ENCODE measurements at regions not wholly inside any gene's neighbourhood (a gene's known extent, or its start where the extent isn't known, plus 50 kb on each side); places are given as distances from the start of the nearest gene placed in this dataset.

GRCh38 chr3:177983320-177983719 is 552.9 kb upstream of the KCNMB2 start:
- Histone ChIP-seq H3K36me3 (replicated peaks in 1 of 2; ENCODE audit: control extremely low read depth in 1 of 2, control insufficient read depth in 1 of 2, extremely low read depth in 1 of 2, insufficient read depth in 2 of 2, low read length in 1 of 2) (no peaks in the 10 kb centered on the region), H3K4me2 (replicated peaks; ENCODE audit: low read depth, low read length, poor library complexity, severe bottlenecking) (no peak overlapping the region), H3K9me3 (ENCODE audit: control extremely low read depth in 1 of 3, control insufficient read depth in 2 of 3, insufficient read depth in 1 of 3, low read length in 2 of 3) (no peaks in the 10 kb centered on the region), H3K4me1 (ENCODE audit: control insufficient read depth in 2 of 2, insufficient read depth in 2 of 2, low read length in 2 of 2) (no peaks in the 10 kb centered on the region), H3K79me2 (ENCODE audit: control insufficient read depth, insufficient read depth, low read length) (no peaks in the 10 kb centered on the region), H4K20me1 (ENCODE audit: control insufficient read depth, insufficient read depth, low read length, poor library complexity, severe bottlenecking) (no peaks in the 10 kb centered on the region), H3K27me3 (replicated peaks in 1 of 4; ENCODE audit: control extremely low read depth in 1 of 4, control insufficient read depth in 3 of 4, insufficient read depth in 4 of 4, low read length in 3 of 4) (no peaks in the 10 kb centered on the region), H3K4me3 (ENCODE audit: control extremely low read depth in 1 of 5, extremely low read depth in 1 of 5, insufficient read depth in 1 of 5, low read depth in 2 of 5, low read length in 4 of 5) (no peak overlapping the region), H3K27ac (ENCODE audit: low read length in 2 of 2) (no peak overlapping the region), H2AFZ (ENCODE audit: insufficient read depth, low read depth, low read length, poor library complexity, severe bottlenecking) (no peak overlapping the region), H3K9ac (ENCODE audit: low read length) (no peak overlapping the region)
- no peak for TF ChIP-seq EZH2 (IDR thresholded peaks at IDR 0.05; ENCODE audit: borderline replicate concordance, insufficient read depth, low read depth, low read length, poor library complexity, severe bottlenecking)
- TF ChIP-seq, protein P1, sequence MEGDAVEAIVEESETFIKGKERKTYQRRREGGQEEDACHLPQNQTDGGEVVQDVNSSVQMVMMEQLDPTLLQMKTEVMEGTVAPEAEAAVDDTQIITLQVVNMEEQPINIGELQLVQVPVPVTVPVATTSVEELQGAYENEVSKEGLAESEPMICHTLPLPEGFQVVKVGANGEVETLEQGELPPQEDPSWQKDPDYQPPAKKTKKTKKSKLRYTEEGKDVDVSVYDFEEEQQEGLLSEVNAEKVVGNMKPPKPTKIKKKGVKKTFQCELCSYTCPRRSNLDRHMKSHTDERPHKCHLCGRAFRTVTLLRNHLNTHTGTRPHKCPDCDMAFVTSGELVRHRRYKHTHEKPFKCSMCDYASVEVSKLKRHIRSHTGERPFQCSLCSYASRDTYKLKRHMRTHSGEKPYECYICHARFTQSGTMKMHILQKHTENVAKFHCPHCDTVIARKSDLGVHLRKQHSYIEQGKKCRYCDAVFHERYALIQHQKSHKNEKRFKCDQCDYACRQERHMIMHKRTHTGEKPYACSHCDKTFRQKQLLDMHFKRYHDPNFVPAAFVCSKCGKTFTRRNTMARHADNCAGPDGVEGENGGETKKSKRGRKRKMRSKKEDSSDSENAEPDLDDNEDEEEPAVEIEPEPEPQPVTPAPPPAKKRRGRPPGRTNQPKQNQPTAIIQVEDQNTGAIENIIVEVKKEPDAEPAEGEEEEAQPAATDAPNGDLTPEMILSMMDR (IDR thresholded peaks at IDR 0.05) = no peak
- no peak overlapping the region for H3K27ac Mint-ChIP-seq
- no peaks in the 10 kb centered on the region for H3K27me3 Mint-ChIP-seq
- POLR2A ChIA-PET = interaction anchor here (0.6 kb wide), 1 partner anchor 88 kb away, joined by 4 read pairs; no protein-coding TSS in a partner anchor
- ATAC-seq (ENCODE audit: low read depth) (no peak), DNase-seq (no peak)
- no peaks in the 10 kb centered on the region for H3K4me1 Mint-ChIP-seq
- CTCF ChIA-PET = no interaction called here
- 78% methylated on average over 3 of the region's 3 CpGs for WGBS (ENCODE audit: insufficient coverage)
- intact Hi-C loops (cut with micrococcal nuclease) = no loop called here
- no peaks in the 10 kb centered on the region for H3K9me3 Mint-ChIP-seq (ENCODE audit: insufficient read depth)
- no peak overlapping the region for H3K4me3 Mint-ChIP-seq

DNA sequence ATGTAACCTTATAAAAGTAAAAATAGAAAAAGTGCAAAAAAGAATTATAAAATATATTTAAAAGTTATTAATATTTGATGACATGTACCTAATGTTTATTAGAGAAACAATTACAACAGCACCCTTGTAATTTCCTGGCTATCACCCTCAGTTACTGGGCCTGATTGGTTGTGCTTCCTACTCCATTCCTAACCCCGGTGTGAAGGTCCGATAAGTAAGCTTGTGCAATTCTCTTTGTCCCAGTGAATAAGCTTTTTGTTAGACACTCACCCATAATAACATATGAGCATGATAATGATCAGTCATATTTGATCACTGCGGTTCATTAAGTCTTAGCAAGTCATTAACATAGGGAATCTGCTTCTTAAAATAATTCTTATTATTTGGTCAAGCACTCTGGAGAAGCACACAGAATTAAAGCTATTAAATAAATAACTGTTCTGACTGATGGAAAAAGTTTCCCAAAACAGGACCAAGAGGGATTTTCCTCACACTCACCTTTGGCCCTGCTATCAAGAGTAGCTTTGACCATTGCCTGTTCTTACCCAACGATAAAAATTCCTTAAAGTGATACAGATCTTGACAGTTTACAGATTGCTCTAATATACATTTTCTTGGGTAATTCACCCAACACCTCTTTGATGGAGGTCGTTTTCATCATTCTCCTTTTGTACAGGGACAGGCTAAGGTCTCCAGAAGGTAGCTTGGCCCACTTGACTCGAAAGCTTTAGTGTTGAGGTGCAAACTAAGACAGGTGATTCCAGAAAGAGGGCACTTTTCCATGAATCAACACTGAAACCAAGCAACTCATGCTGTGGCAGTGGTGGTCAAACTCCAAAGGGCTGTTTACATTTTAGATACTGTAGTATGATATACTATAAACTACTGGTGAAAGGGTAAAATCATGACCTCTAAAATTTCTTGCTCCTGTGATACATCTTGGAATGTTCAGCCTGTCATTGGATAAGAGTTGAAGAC is 543.0 kb upstream of the KCNMB2 start:
- H3K9me3 Mint-ChIP-seq (ENCODE audit: insufficient read depth) = no peaks in the 10 kb centered on the region
- 96% methylated on average over 3 of the region's 6 CpGs for WGBS (ENCODE audit: insufficient coverage)
- H3K4me1 Mint-ChIP-seq = no peaks in the 10 kb centered on the region
- ChIA-PET CTCF (no interaction called here), POLR2A (no interaction called here)
- no peak overlapping the region for H2AFZ ChIP-seq (ENCODE audit: insufficient read depth, low read depth, low read length, poor library complexity, severe bottlenecking)
- no peak for DNase-seq
- no peak overlapping the region for H3K4me2 ChIP-seq (replicated peaks; ENCODE audit: low read depth, low read length, poor library complexity, severe bottlenecking)
- intact Hi-C loops (cut with micrococcal nuclease) = no loop called here
- H3K9me3 ChIP-seq (ENCODE audit: control extremely low read depth in 1 of 3, control insufficient read depth in 2 of 3, insufficient read depth in 1 of 3, low read length in 2 of 3) = no peaks in the 10 kb centered on the region
- H3K4me1 ChIP-seq (ENCODE audit: control insufficient read depth in 2 of 2, insufficient read depth in 2 of 2, low read length in 2 of 2) = no peaks in the 10 kb centered on the region
- H3K79me2 ChIP-seq (ENCODE audit: control insufficient read depth, insufficient read depth, low read length) = no peaks in the 10 kb centered on the region
- no peak overlapping the region for H3K4me3 ChIP-seq (ENCODE audit: control extremely low read depth in 1 of 5, extremely low read depth in 1 of 5, insufficient read depth in 1 of 5, low read depth in 2 of 5, low read length in 4 of 5)
- H3K27me3 ChIP-seq (replicated peaks in 1 of 4; ENCODE audit: control extremely low read depth in 1 of 4, control insufficient read depth in 3 of 4, insufficient read depth in 4 of 4, low read length in 3 of 4) = no peaks in the 10 kb centered on the region
- no peak overlapping the region for H3K27ac ChIP-seq (ENCODE audit: low read length in 2 of 2)
- H3K27ac Mint-ChIP-seq = no peak overlapping the region
- no peaks in the 10 kb centered on the region for H4K20me1 ChIP-seq (ENCODE audit: control insufficient read depth, insufficient read depth, low read length, poor library complexity, severe bottlenecking)
- no peak overlapping the region for H3K9ac ChIP-seq (ENCODE audit: low read length)
- no peak overlapping the region for H3K4me3 Mint-ChIP-seq
- no peaks in the 10 kb centered on the region for H3K27me3 Mint-ChIP-seq
- TF ChIP-seq, protein P1 (IDR thresholded peaks at IDR 0.05) = no peak
- no peak for TF ChIP-seq EZH2 (IDR thresholded peaks at IDR 0.05; ENCODE audit: borderline replicate concordance, insufficient read depth, low read depth, low read length, poor library complexity, severe bottlenecking)
- ATAC-seq (ENCODE audit: low read depth) = no peak
- no peaks in the 10 kb centered on the region for H3K36me3 ChIP-seq (replicated peaks in 1 of 2; ENCODE audit: control extremely low read depth in 1 of 2, control insufficient read depth in 1 of 2, extremely low read depth in 1 of 2, insufficient read depth in 2 of 2, low read length in 1 of 2)
